Mesenchymal stem cell (in vitro differentiated cells and primary cell): ENCODE measurements at regions not wholly inside any gene's neighbourhood (a gene's known extent, or its start where the extent isn't known, plus 50 kb on each side); places are given as distances from the start of the nearest gene placed in this dataset.
A peak's percentile ranks its signal among the peaks of the same experiment; 100 is the strongest.

Experiments used
- DNase-seq: peaks from one replicate; pipeline ENCODE4 v3.0.0-alpha.2; 2013
- H2AFZ ChIP-seq: one replicate; pipeline ENCODE4 v1.6.1; 2013; ENCODE audit warnings: low read depth, mild to moderate bottlenecking, control low read depth, inconsistent platforms, low read length, moderate library complexity
- H2AK5ac ChIP-seq: 2 replicates; pipeline ENCODE4 v1.6.1; 2013; ENCODE audit warnings: low read length, moderate library complexity, mild to moderate bottlenecking, inconsistent platforms; ENCODE audit not compliant: severe bottlenecking
- H2BK120ac ChIP-seq: one replicate; pipeline ENCODE4 v1.6.1; 2013; ENCODE audit warnings: low read depth, mild to moderate bottlenecking, inconsistent platforms, low read length, moderate library complexity
- H2BK12ac ChIP-seq, 2 experiments: one replicate each; pipeline ENCODE4 v1.6.1; 2013; ENCODE audit warnings: inconsistent platforms in 2 of 2, low read length in 2 of 2, mild to moderate bottlenecking in 2 of 2, moderate library complexity in 2 of 2, control low read depth in 1 of 2
- H2BK15ac ChIP-seq: one replicate; pipeline ENCODE4 v1.6.1; 2013; ENCODE audit warnings: mild to moderate bottlenecking, low read depth, inconsistent platforms; ENCODE audit not compliant: poor library complexity, severe bottlenecking
- H2BK5ac ChIP-seq: 2 replicates; pipeline ENCODE4 v1.6.1; 2013; ENCODE audit warnings: low read depth, mild to moderate bottlenecking, low read length, control low read depth, inconsistent platforms; ENCODE audit not compliant: poor library complexity, severe bottlenecking
- H3K14ac ChIP-seq, 2 experiments: one replicate each; pipeline ENCODE4 v1.6.1; 2013; ENCODE audit warnings: inconsistent platforms in 2 of 2, low read length in 2 of 2, control low read depth in 1 of 2, mild to moderate bottlenecking in 1 of 2, moderate library complexity in 1 of 2
- H3K18ac ChIP-seq, 2 experiments: one replicate each; pipeline ENCODE4 v1.6.1; 2013; ENCODE audit warnings: inconsistent platforms in 2 of 2, low read length in 2 of 2, control low read depth in 1 of 2, low read depth in 1 of 2, mild to moderate bottlenecking in 1 of 2
- H3K23ac ChIP-seq, 2 experiments: one replicate each; pipeline ENCODE4 v1.6.1; 2013; ENCODE audit warnings: inconsistent platforms in 2 of 2, low read length in 2 of 2, mild to moderate bottlenecking in 2 of 2, moderate library complexity in 2 of 2, control low read depth in 1 of 2
- H3K27ac ChIP-seq: 2 replicates; pipeline ENCODE4 v1.5.1; 2013; ENCODE audit warnings: mild to moderate bottlenecking, moderate library complexity, low read length, control low read depth, inconsistent platforms; ENCODE audit not compliant: poor library complexity, severe bottlenecking
- H3K27me3 ChIP-seq, 2 experiments: 2 replicates each; pipeline versions ENCODE4 v1.6.1 to v1.7.0; 2013; ENCODE audit warnings: low read length in 2 of 2, mild to moderate bottlenecking in 2 of 2, moderate library complexity in 2 of 2, control low read depth in 1 of 2, inconsistent platforms in 1 of 2; ENCODE audit not compliant: control insufficient read depth in 1 of 2, insufficient read depth in 1 of 2
- H3K36me3 ChIP-seq, 2 experiments: 2 replicates each; pipeline versions ENCODE4 v1.6.1 to v1.7.0; 2013; ENCODE audit warnings: low read length in 2 of 2, control low read depth in 1 of 2, inconsistent platforms in 1 of 2, low read depth in 1 of 2, mild to moderate bottlenecking in 1 of 2; ENCODE audit not compliant: insufficient read depth in 2 of 2, control insufficient read depth in 1 of 2
- H3K4ac ChIP-seq, 2 experiments: one replicate each; pipeline ENCODE4 v1.6.1; 2013; ENCODE audit warnings: inconsistent platforms in 2 of 2, low read length in 2 of 2, mild to moderate bottlenecking in 2 of 2, moderate library complexity in 2 of 2, control low read depth in 1 of 2, low read depth in 1 of 2
- H3K4me1 ChIP-seq: 2 replicates; pipeline ENCODE4 v1.6.1; 2013; ENCODE audit warnings: low read depth, low read length, control low read depth; ENCODE audit not compliant: control insufficient read depth, insufficient read depth
- H3K4me2 ChIP-seq: 2 replicates; pipeline ENCODE4 v1.6.1; 2013; ENCODE audit warnings: low read length, mild to moderate bottlenecking, inconsistent platforms; ENCODE audit not compliant: poor library complexity, severe bottlenecking
- H3K4me3 ChIP-seq, 2 experiments: 2 replicates each; pipeline versions ENCODE4 v1.5.1 to v1.7.0; 2013; ENCODE audit warnings: low read length in 2 of 2, mild to moderate bottlenecking in 2 of 2, control low read depth in 1 of 2, low read depth in 1 of 2; ENCODE audit not compliant: insufficient read depth in 1 of 2
- H3K79me1 ChIP-seq: replicated peaks from 2 replicates; pipeline ENCODE4 v1.6.1; 2013; ENCODE audit warnings: mild to moderate bottlenecking, control low read depth, low read length, inconsistent platforms; ENCODE audit not compliant: poor library complexity, severe bottlenecking
- H3K9ac ChIP-seq: 2 replicates; pipeline ENCODE4 v1.7.0; 2013; ENCODE audit warnings: mild to moderate bottlenecking, low read length, moderate library complexity
- H3K9me3 ChIP-seq: 2 replicates; pipeline ENCODE4 v1.7.0; 2013; ENCODE audit warnings: mild to moderate bottlenecking, low read length; ENCODE audit not compliant: control insufficient read depth
- H4K8ac ChIP-seq: one replicate; pipeline ENCODE4 v1.6.1; 2013; ENCODE audit warnings: inconsistent platforms, mild to moderate bottlenecking, low read length, moderate library complexity
- H4K91ac ChIP-seq: one replicate; pipeline ENCODE4 v1.6.1; 2013; ENCODE audit warnings: mild to moderate bottlenecking, low read length, inconsistent platforms
- WGBS: methylation state at CpG from one replicate; pipeline ENCODE4 v1.1.7; 2013; ENCODE audit warnings: mixed read lengths; 5-methylcytosine and 5-hydroxymethylcytosine counted together

DNA sequence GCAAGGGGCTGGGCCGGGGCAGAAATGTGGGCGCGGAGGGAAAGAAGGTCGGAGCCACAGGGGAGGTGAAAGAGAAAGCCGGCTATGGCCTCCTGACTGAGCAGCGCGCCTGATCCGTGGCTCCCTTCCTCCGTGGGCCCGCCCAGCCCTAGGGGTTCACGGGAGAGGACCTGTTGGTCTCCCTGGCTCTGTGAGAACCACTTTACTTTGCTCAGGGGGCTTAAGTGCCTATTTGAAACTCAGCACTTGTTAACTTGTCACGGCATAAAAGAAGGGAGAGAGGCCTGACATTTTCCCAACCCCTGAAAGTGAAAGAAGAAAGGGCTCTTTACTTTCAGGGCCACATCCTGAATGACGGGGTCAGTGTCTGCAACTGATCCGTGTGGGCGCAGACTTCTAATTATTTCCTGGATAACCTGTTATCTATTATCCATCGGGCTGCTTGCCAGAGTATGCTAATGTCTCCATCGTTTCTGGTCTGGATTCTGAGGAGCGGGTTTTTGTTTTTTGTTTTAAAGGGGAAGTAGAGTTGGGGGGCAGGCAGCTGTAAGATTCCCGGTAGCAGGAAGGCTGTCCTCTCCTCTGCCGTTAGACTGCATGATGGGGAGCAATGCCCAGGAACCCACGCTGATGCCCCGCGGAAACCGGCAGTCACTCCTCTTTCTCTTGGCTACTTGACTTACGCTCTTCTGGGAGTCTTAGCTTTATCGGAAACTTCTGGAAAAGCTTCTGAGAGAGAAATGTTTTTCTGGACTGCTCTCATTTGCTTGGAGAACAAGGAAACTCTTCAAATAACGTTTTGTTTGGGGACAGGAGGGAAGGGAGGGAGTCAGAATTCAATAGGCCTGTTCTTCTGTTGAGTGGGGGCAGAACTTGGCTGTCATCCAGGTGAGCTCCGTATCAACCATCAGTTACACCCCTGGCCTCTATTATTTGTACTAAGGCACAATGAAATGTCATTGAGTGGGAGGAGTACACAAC is 127.7 kb upstream of the MAX start:
- peak overlapping the region in 1 of 2 experiments; percentile 89 for H3K14ac ChIP-seq
- H3K18ac ChIP-seq = peak overlapping the region; percentile 67 to 88
- no peaks in the 10 kb centered on the region for H3K36me3 ChIP-seq
- no peak overlapping the region for H3K4me2 ChIP-seq
- peak overlapping the region; percentile 54 for H2AFZ ChIP-seq
- H3K79me1 ChIP-seq = no peaks in the 10 kb centered on the region
- 43% methylated on average over 27 of the region's 28 CpGs for WGBS
- peak overlapping the region; percentile 41 for H2BK15ac ChIP-seq
- no peak overlapping the region for H3K23ac ChIP-seq
- H2BK5ac ChIP-seq = no peak overlapping the region
- H3K4ac ChIP-seq = peak overlapping the region in 1 of 2 experiments; percentile 89
- H2BK120ac ChIP-seq = peak overlapping the region; percentile 66
- H3K9ac ChIP-seq = peak overlapping the region; percentile 91
- H3K27me3 ChIP-seq = no peaks in the 10 kb centered on the region
- no peaks in the 10 kb centered on the region for H3K9me3 ChIP-seq
- H3K4me1 ChIP-seq = peaks cover 14% of the 10 kb centered on the region
- H4K91ac ChIP-seq = peak overlapping the region; percentile 8
- H2BK12ac ChIP-seq = peak overlapping the region in 1 of 2 experiments; percentile 95
- H4K8ac ChIP-seq = peak overlapping the region; percentile 91
- H2AK5ac ChIP-seq = no peak overlapping the region
- peak overlapping the region in 1 of 2 experiments; percentile 68 for H3K4me3 ChIP-seq
- no peak overlapping the region for H3K27ac ChIP-seq
- DNase-seq = peak; percentile 63

DNA sequence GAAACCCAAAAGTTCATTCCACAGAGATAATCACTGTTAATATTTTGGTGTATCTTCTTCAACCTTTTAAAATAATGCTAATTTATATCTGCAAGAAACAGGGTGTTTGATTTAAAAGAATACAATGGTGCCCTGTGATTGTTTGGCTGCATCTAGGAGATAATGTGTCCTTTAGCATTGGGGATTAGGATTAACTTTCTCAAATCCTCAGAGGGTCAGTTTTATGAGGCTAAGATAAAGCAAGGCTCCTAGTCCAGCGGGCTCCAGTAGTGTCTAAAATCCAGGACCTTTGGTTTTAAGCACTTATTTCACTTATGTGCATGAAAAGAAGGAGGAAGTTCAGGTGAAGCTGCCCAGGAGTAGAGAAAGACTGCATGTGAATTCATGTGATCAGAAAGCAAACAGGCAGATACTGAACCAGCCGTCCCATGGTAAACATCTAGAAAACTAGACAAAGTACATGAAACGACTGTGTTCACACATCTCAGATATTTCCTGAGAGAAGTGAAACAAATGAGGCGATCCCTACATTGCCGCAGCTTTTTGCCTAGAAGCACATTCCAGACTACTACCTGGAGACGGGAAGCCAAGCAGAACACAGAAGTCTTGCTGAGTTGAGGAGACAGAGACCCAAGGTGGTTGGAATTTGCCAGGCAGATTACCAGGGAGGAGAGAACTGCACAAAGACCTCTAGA is 129.1 kb upstream of the MAX start:
- H2BK12ac ChIP-seq = no peak overlapping the region
- H3K14ac ChIP-seq = peak overlapping the region in 1 of 2 experiments; percentile 74
- H3K36me3 ChIP-seq = no peaks in the 10 kb centered on the region
- no peak overlapping the region for H4K91ac ChIP-seq
- WGBS = 91% methylated on average over 6 of the region's 6 CpGs
- H3K27ac ChIP-seq = no peak overlapping the region
- H3K79me1 ChIP-seq = no peaks in the 10 kb centered on the region
- no peak for DNase-seq
- no peak overlapping the region for H2BK15ac ChIP-seq
- H3K18ac ChIP-seq = peak overlapping the region in 1 of 2 experiments; percentile 8
- H3K4ac ChIP-seq = no peak overlapping the region
- H3K4me1 ChIP-seq = peaks cover 8% of the 10 kb centered on the region
- H4K8ac ChIP-seq = no peak overlapping the region
- peak overlapping the region; percentile 8 for H3K9ac ChIP-seq
- H2AK5ac ChIP-seq = peak overlapping the region; percentile 55
- no peak overlapping the region for H2BK5ac ChIP-seq
- H3K23ac ChIP-seq = no peak overlapping the region
- H3K9me3 ChIP-seq = no peaks in the 10 kb centered on the region
- H3K27me3 ChIP-seq = no peaks in the 10 kb centered on the region
- no peak overlapping the region for H2BK120ac ChIP-seq
- H3K4me3 ChIP-seq = no peak overlapping the region
- no peak overlapping the region for H3K4me2 ChIP-seq
- H2AFZ ChIP-seq = no peak overlapping the region

DNA sequence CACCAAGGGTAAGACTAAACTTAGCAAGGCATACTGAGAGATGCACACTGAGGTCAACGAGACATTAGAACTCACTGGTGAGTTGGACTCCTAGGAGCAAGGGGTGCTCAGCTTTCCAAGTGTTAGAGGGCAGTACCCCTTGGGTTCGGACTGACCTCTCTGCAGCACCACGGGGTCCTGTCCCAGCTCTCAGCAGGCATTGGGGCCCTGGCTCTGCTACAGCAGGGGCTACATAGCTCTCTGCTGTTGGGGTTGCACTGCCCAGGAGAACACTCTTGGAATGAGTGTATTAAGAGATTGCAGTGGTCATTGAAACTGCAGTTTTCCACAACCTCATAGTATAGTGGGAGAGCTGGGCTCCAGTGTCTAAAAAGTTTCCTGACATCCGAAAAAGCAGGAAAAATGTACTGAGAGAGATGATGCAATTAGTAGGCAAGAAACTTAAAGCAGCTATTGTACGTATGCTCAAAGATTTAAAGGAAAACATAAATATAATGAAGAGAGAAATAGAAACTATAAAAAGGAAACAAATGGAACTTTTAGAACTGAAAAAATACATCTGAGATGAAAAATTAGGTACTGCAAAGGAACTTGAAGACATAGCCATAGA is 132.5 kb upstream of the MAX start:
- peak overlapping the region; percentile 70 for H4K8ac ChIP-seq
- H2BK120ac ChIP-seq = no peak overlapping the region
- peak overlapping the region in 1 of 2 experiments; percentile 58 for H3K18ac ChIP-seq
- H2BK15ac ChIP-seq = no peak overlapping the region
- H3K9ac ChIP-seq = no peak overlapping the region
- H3K23ac ChIP-seq = no peak overlapping the region
- H3K4ac ChIP-seq = no peak overlapping the region
- H2BK12ac ChIP-seq = peak overlapping the region; percentile 5 to 73
- no peak overlapping the region for H3K4me2 ChIP-seq
- no peaks in the 10 kb centered on the region for H3K36me3 ChIP-seq
- H3K4me3 ChIP-seq = no peak overlapping the region
- H3K27me3 ChIP-seq = no peaks in the 10 kb centered on the region
- peaks cover 18% of the 10 kb centered on the region for H3K4me1 ChIP-seq
- no peak overlapping the region for H2AFZ ChIP-seq
- H3K9me3 ChIP-seq = no peaks in the 10 kb centered on the region
- DNase-seq = no peak
- H4K91ac ChIP-seq = peak overlapping the region; percentile 84
- H2AK5ac ChIP-seq = peak overlapping the region; percentile 35
- no peaks in the 10 kb centered on the region for H3K79me1 ChIP-seq
- H3K14ac ChIP-seq = peak overlapping the region in 1 of 2 experiments; percentile 86
- 91% methylated on average over 4 of the region's 5 CpGs for WGBS
- no peak overlapping the region for H2BK5ac ChIP-seq
- no peak overlapping the region for H3K27ac ChIP-seq
